Activated CD4-positive, CD25-positive, alpha-beta regulatory T cell (primary cell): ENCODE measurements at regions not wholly inside any gene's neighbourhood (a gene's known extent, or its start where the extent isn't known, plus 50 kb on each side); places are given as distances from the start of the nearest gene placed in this dataset.

Source experiments
- DNase-seq, 4 experiments: peaks; one replicate each; lab custom pipeline; 2025; lab: John Stamatoyannopoulos, UW

- no peak for DNase-seq
Measured at GRCh38 chr14:65936342-65936975, 523.9 kb downstream of the FUT8 start.

GRCh38 chr14:65937079-65937959, 524.8 kb downstream of the FUT8 start:
- DNase-seq: no peak

- no peak for DNase-seq
Measured at GRCh38 chr14:65937960-65938316, 525.4 kb downstream of the FUT8 start.

GRCh38 chr14:65938738-65939137, 526.2 kb downstream of the FUT8 start:
- no peak for DNase-seq

GRCh38 chr14:65939184-65939583, 526.7 kb downstream of the FUT8 start:
- no peak for DNase-seq

- no peak for DNase-seq
Measured at GRCh38 chr14:65940056-65940735, 527.7 kb downstream of the FUT8 start.

GRCh38 chr14:65941091-65941490, 528.6 kb downstream of the FUT8 start:
- DNase-seq: no peak

- DNase-seq: no peak
Measured at GRCh38 chr14:65943150-65943549, 530.6 kb downstream of the FUT8 start.

- no peak for DNase-seq
Measured at GRCh38 chr14:65943916-65944410, 531.4 kb downstream of the FUT8 start.

GRCh38 chr14:65945327-65945726, 532.8 kb downstream of the FUT8 start:
- DNase-seq: no peak

- DNase-seq: no peak
Measured at GRCh38 chr14:65946494-65946893, 534.0 kb downstream of the FUT8 start.

- DNase-seq: no peak
Measured at GRCh38 chr14:65948302-65948701, 535.8 kb downstream of the FUT8 start.

GRCh38 chr14:65949711-65950516, 536.3 kb upstream of the CCDC196 start:
- no peak for DNase-seq

GRCh38 chr14:65954942-65955341, 531.2 kb upstream of the CCDC196 start:
- DNase-seq: no peak

- no peak for DNase-seq
Measured at GRCh38 chr14:65957631-65958205, 528.5 kb upstream of the CCDC196 start.

- DNase-seq: no peak
Measured at GRCh38 chr14:65958664-65959562, 527.3 kb upstream of the CCDC196 start.

GRCh38 chr14:65959563-65960024, 526.6 kb upstream of the CCDC196 start:
- no peak for DNase-seq

- DNase-seq: peak; percentile 32 to 65 (median 38)
Measured at GRCh38 chr14:65961004-65961403, 525.2 kb upstream of the CCDC196 start.

GRCh38 chr14:65962952-65963351, 523.2 kb upstream of the CCDC196 start:
- no peak for DNase-seq

- no peak for DNase-seq
Measured at GRCh38 chr14:65964366-65964765, 521.8 kb upstream of the CCDC196 start.
